GM19463 (cell line): ENCODE measurements at regions not wholly inside any gene's neighbourhood (a gene's known extent, or its start where the extent isn't known, plus 50 kb on each side); places are given as distances from the start of the nearest gene placed in this dataset.
"Not testable (repeated sequence)": the region's sequence is repeated elsewhere in the genome, so short reads cannot be mapped to it uniquely, and the experiment has no call there.

ENCODE experiments used
- ATAC-seq: cut with Tn5 transposase; IDR thresholded peaks from one replicate; pipeline ENCODE4 v1.9.1; 2021; ENCODE audit warnings: mild to moderate bottlenecking, moderate library complexity; ENCODE audit not compliant: unreplicated experiment

- not testable (repeated sequence) for ATAC-seq
These were observed 235.3 kb downstream of the BCL2L11 start for GRCh38 chr2:111355823-111356511.

DNA sequence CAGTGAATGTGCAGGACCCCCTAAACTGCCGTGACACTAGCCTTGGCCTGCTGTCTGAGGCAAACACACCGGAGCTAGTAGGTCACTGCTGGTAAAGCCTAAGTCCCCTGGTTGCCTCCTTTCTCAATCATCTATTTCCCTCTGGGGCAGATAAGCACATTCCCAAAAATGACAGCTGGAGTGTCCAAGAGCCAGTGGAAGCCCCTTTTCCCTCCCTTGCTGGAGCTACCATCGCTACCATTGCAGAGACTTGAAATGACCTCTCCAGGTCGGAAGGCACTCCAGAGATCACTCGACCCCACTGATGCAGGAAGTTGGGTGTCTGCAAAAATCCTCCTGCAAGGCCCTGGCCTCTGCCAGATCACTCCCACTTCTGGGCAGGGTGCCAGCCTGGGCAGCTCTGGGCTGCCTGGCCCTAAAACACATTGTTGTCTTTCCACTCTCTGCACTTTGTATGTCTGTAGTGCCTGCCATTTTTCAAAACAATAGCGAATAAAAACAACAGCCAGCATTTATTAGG, 235.9 kb downstream of the BCL2L11 start:
- ATAC-seq, result not testable (repeated sequence)

- not testable (repeated sequence) for ATAC-seq
These were observed 245.4 kb downstream of the BCL2L11 start for GRCh38 chr2:111365986-111366640.

DNA sequence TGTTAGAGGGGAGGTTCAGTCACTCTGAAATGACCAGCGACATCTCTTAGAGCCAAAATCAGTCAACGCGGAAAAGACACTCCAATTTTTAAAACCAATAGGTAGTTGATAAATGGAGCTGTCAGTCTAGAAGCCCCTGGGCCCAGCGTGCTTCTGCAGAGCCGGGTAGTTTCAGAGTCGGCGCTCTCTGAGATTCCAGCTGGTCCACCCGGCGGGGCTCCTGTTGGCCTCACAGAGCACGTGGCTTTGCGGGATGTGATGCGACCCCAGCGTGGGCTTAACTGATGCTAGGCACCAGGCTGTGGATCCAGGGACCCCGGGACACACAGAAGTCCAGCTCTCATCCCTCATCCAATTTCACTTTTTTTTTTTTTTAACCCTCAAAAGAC, 245.9 kb downstream of the BCL2L11 start:
- not testable (repeated sequence) for ATAC-seq

GRCh38 chr2:111367080-111367479, 246.4 kb downstream of the BCL2L11 start:
- ATAC-seq, result not testable (repeated sequence)

DNA sequence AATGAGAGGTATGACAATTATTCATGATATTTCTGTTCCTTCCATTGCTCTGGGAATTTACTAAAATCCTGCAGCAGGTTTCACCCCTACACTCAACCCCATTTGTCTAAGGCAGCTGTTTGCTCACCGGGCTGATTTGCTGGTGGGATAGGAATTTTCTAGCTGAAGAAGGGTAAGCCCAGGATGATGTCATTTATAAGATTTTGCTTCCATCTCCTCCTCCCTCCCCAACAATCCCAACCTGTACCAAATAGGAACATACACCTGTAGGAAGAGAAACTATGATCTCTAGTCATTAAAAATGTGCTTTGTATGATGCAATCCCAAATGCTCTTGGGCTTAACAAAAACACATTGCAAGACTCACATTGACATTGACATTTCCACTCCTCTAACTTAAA, 247.2 kb downstream of the BCL2L11 start:
- not testable (repeated sequence) for ATAC-seq

- ATAC-seq, result not testable (repeated sequence)
These were observed 247.6 kb downstream of the BCL2L11 start for GRCh38 chr2:111368288-111368687.

DNA sequence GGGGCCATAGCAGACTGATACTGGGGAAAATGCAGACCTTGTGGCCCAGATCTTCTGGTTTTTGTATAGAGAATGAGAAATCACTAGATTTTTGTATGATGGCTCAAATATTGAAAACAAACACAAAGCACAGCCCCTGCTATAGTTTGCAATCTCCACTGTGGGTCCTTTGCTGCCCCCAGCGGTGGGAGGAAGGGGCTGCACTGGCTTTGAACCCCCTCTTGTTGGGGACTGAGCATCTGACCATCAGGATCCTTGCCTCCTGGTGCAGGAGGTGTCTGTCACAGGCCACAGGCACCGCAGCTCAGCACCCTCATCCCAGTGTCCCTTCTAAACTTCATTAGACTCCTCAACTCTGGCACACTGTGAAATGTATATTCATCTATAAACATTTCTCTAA, 252.3 kb downstream of the BCL2L11 start:
- not testable (repeated sequence) for ATAC-seq

GRCh38 chr2:111373989-111374388, 253.3 kb downstream of the BCL2L11 start:
- ATAC-seq, result not testable (repeated sequence)

DNA sequence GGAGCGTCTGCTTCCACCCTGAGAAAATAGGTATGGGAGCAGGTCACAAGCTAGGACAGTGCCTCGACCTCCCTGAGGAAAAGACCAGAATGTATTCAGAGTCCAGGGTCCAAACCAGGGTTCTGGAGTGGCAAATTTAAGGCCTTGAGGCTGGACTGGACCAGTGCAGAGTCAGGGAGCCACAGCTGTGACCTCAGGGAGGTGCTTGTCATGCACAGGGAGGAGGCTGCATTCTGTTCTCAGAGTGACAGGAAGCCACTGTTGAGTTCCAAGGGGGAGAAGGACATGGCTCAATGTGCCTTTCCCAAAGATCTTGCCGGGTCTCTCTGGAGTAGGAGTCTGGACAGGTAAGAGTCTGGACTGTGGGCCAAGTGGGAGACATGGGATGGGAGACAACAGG, 254.0 kb downstream of the BCL2L11 start:
- ATAC-seq, result not testable (repeated sequence)

DNA sequence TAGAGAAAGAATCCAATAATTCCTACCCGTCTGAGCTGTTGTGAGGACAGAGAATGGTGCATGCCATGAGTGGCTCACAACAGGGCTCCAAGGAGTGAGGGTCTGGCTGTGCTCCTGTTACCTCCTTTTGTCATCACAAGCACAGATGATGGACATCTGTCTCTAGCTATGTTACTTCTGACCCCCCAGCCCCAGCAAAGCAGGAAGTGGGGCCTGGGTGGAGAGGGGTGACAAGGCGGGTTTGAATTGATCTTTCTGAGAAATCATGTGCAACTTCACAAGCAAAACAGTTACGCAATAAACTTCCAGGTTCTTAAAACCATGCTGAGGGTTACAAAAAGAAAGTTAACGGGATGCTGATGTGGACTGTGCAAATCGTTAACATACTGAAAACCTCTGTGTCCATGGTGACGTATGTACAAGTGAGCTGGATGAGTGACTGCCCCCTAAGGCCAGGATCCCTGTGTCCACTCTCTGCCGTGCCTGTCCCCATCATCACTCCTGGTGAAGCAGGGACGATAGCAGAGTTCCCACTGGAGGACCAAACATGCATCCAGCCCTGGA, 254.7 kb downstream of the BCL2L11 start:
- not testable (repeated sequence) for ATAC-seq

DNA sequence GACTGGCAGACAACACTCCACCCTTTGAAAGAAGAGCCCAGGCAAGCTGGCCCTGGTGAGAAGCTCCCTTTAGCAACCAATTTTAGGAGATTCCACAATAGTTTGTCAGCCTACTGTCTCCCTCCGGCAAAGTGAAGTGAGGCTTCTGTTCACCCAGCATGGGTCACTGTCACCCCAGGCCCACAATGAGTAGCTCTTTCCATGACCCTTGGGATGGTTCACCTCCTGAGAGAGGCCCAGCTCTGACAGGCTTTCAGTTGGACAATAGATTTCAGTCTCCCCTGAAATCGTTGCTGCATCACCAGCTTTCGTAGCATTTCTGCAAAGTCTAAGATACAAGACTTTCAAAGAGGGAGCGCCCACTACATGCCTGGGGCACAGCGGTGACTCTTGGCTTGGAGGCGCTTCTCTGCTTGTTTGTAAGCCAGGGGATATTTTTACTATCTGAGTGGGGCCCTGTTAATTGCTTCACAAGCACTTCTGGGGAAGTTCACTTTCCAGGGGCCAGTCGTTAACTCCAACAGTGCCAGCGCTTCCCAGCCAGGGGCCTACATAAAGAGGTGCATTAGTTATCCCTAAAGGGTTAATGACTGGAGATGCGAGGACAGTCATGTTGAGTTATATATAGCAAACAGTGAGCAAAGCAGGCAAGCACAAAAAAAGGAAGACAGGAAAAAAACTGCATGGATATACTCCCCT, 255.7 kb downstream of the BCL2L11 start:
- not testable (repeated sequence) for ATAC-seq

DNA sequence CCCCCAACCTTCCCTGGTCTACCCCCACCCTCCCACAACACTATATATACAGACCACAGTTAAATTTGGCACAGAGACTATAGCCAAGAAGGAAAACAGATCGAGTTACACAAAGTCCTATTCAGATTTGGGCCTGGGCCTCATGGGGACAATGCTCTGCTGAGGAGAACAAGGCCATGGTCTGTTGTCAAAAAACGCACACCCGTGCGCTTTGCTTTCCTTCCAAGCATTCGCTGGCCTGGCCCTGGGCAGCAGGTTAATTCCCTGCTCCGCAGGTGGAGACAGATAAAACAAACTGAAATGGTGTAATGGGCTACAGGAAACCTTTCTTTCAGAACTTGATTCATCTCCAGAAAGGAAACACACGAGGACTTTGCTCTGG, 256.2 kb downstream of the BCL2L11 start:
- ATAC-seq, result not testable (repeated sequence)

- not testable (repeated sequence) for ATAC-seq
These were observed 256.8 kb downstream of the BCL2L11 start for GRCh38 chr2:111377386-111377959.

GRCh38 chr2:111378348-111378747, 257.6 kb downstream of the BCL2L11 start:
- ATAC-seq, result not testable (repeated sequence)

- ATAC-seq, result not testable (repeated sequence)
These were observed 260.2 kb downstream of the BCL2L11 start for GRCh38 chr2:111380733-111381439.

DNA sequence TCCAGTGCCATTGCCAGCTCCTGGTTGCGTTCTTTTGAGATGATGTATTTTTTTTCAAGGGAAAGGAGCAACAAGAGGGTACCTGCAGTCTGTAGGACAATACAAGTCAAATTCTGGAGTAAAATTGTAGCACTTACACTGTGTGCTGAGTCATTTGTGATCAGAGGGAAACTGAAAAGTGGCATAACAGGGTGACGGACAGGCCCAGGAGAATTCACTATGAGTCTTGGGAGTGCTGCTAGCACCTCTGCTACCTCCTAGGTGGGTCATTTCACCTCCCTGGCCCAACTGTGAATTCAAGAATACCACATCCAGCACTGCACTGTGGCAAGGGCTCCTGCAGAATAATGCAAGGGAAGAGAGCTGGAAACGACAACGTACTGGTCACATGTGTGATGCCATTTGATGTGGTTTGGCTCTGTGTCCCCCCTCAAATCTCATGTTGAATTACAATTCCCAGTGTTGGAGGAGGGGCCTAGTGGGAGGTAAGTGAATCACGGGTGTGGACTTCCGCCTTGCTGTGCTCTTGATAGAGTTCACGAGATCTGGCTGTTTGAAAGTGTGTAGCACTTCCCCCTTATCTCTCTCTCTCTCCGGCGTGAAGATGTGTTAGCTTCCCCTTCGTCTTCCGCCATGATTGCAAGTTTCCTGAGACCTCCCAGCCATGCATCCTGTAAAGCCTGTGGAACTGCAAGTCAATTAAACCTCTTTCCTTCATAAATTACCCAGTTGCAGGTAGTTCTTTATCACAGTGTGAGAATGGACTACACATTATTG, 261.0 kb downstream of the BCL2L11 start:
- not testable (repeated sequence) for ATAC-seq

GRCh38 chr2:111382507-111382906, 261.8 kb downstream of the BCL2L11 start:
- ATAC-seq, result not testable (repeated sequence)

- ATAC-seq, result not testable (repeated sequence)
These were observed 262.6 kb downstream of the BCL2L11 start for GRCh38 chr2:111383311-111383710.
